SU-DHL-6 (cell line): ENCODE measurements at regions not wholly inside any gene's neighbourhood (a gene's known extent, or its start where the extent isn't known, plus 50 kb on each side); places are given as distances from the start of the nearest gene placed in this dataset.
"Not testable (repeated sequence)": the region's sequence is repeated elsewhere in the genome, so short reads cannot be mapped to it uniquely, and the experiment has no call there.

Experiments
- H2AFZ ChIP-seq: fragments of 200-600 bp; sonication (generic); 2 replicates; pipeline ENCODE4 v1.6.1; 2014; ENCODE audit warnings: low read depth, mild to moderate bottlenecking, moderate library complexity, mixed read lengths, antibody characterized with exemption, low read length; ENCODE audit not compliant: severe bottlenecking
- H3F3A ChIP-seq: fragments of 200-600 bp; shearing (Covaris generic); 2 replicates; pipeline ENCODE4 v1.6.0; 2016; ENCODE audit warnings: antibody characterized with exemption, mild to moderate bottlenecking; ENCODE audit not compliant: insufficient read depth
- H3K27ac ChIP-seq: fragments of 200-600 bp; sonication (generic); 2 replicates; pipeline ENCODE4 v1.5.1; 2016; ENCODE audit warnings: low read depth, mild to moderate bottlenecking, low read length, moderate library complexity, mixed read lengths
- H3K27me3 ChIP-seq: fragments of 200-600 bp; sonication (generic), shearing (Covaris generic); 2 replicates; pipeline ENCODE4 v1.6.0; 2014; ENCODE audit warnings: mild to moderate bottlenecking, low read length
- H3K36me3 ChIP-seq: fragments of 200-600 bp; sonication (generic); 2 replicates; pipeline ENCODE4 v1.6.1; 2014; ENCODE audit warnings: mild to moderate bottlenecking, low read length, mixed read lengths
- H3K4me2 ChIP-seq: fragments of 300-600, 200-600 bp; shearing (Covaris generic), sonication (generic); 2 replicates; pipeline ENCODE4 v1.6.0; 2014; ENCODE audit warnings: low read length, low read depth, mild to moderate bottlenecking; ENCODE audit not compliant: poor library complexity, severe bottlenecking
- H3K4me3 ChIP-seq: fragments of 200-600 bp; sonication (generic); 2 replicates; pipeline ENCODE4 v1.5.1; 2014; ENCODE audit warnings: antibody characterized with exemption, low read length, mild to moderate bottlenecking, mixed read lengths; ENCODE audit not compliant: insufficient read depth, poor library complexity, severe bottlenecking
- H3K79me2 ChIP-seq: fragments of 200-600 bp; sonication (generic); 2 replicates; pipeline ENCODE4 v1.6.1; 2014; ENCODE audit warnings: mild to moderate bottlenecking, low read length, moderate library complexity; ENCODE audit not compliant: insufficient read depth
- H3K9ac ChIP-seq: fragments of 200-600 bp; sonication (generic); 2 replicates; pipeline ENCODE4 v1.7.0; 2014; ENCODE audit warnings: mild to moderate bottlenecking, low read length
- H3K9me2 ChIP-seq: fragments of 200-600 bp; sonication (generic); replicated peaks from 2 replicates; pipeline ENCODE4 v1.6.1; 2014; ENCODE audit warnings: low read length; ENCODE audit not compliant: insufficient read depth
- H3K9me3 ChIP-seq: fragments of 200-600 bp; sonication (generic); 2 replicates; pipeline ENCODE4 v1.6.1; 2014; ENCODE audit warnings: low read length, mixed read lengths; ENCODE audit not compliant: insufficient read depth
- H4K20me1 ChIP-seq: fragments of 200-600 bp; sonication (generic); 2 replicates; pipeline ENCODE4 v1.6.1; 2014; ENCODE audit warnings: low read depth, mild to moderate bottlenecking, antibody characterized with exemption, low read length, moderate library complexity, mixed read lengths
- CTCF ChIP-seq: fragments of 200-600 bp; sonication (generic); IDR thresholded peaks from one replicate; pipeline ENCODE4 v1.5.1; 2017; ENCODE audit warnings: antibody characterized with exemption, mild to moderate bottlenecking, low read length, moderate library complexity; ENCODE audit not compliant: insufficient read depth, poor library complexity, severe bottlenecking
- EZH2phosphoT487 ChIP-seq: fragments of 200-600 bp; sonication (generic), shearing (Covaris generic); conservative IDR thresholded peaks from 2 replicates; pipeline ENCODE4 v1.6.1; 2018; ENCODE audit warnings: mild to moderate bottlenecking, antibody characterized with exemption, low read length, moderate library complexity, mixed read lengths

- not testable (repeated sequence) for H3K4me2 ChIP-seq, H3K27me3 ChIP-seq, H3F3A ChIP-seq, H3K36me3 ChIP-seq, H3K9ac ChIP-seq, H3K9me2 ChIP-seq, H3K27ac ChIP-seq, H4K20me1 ChIP-seq, H3K9me3 ChIP-seq, H3K4me3 ChIP-seq, H2AFZ ChIP-seq, H3K79me2 ChIP-seq
Observed at GRCh38 chr14:48259232-48259631, 583.8 kb upstream of the MDGA2 start.

GRCh38 chr14:48258703-48259102, 583.3 kb upstream of the MDGA2 start:
- H3K4me3 ChIP-seq, H3K4me2 ChIP-seq: not testable (repeated sequence)

GRCh38 chr14:48253020-48253419, 577.6 kb upstream of the MDGA2 start:
- H3K36me3 ChIP-seq: no peaks in the 10 kb centered on the region
- no peak overlapping the region for H3K9ac ChIP-seq
- H3K4me2 ChIP-seq: no peak overlapping the region
- no peaks in the 10 kb centered on the region for H4K20me1 ChIP-seq
- H3K27me3 ChIP-seq: no peaks in the 10 kb centered on the region
- H3K79me2 ChIP-seq: no peaks in the 10 kb centered on the region
- H3K4me3 ChIP-seq: no peak overlapping the region
- H3K9me3 ChIP-seq: no peaks in the 10 kb centered on the region
- no peaks in the 10 kb centered on the region for H3F3A ChIP-seq
- H2AFZ ChIP-seq: no peak overlapping the region
- H3K27ac ChIP-seq: no peak overlapping the region
- no peaks in the 10 kb centered on the region for H3K9me2 ChIP-seq
- no peak for TF ChIP-seq EZH2phosphoT487
- TF ChIP-seq CTCF: no peak

More at GRCh38 chr14:48258703-48259102, 583.3 kb upstream of the MDGA2 start:
- H2AFZ ChIP-seq, H3K9ac ChIP-seq, H3F3A ChIP-seq, H3K27me3 ChIP-seq, H3K36me3 ChIP-seq, H3K27ac ChIP-seq, H3K79me2 ChIP-seq, H3K9me3 ChIP-seq, H3K9me2 ChIP-seq, H4K20me1 ChIP-seq: not testable (repeated sequence)

GRCh38 chr14:48251290-48251689, 575.9 kb upstream of the MDGA2 start:
- H3F3A ChIP-seq: no peaks in the 10 kb centered on the region
- H3K36me3 ChIP-seq: no peaks in the 10 kb centered on the region
- no peak overlapping the region for H3K9ac ChIP-seq
- H4K20me1 ChIP-seq: no peaks in the 10 kb centered on the region
- H3K4me3 ChIP-seq: no peak overlapping the region
- no peaks in the 10 kb centered on the region for H3K27me3 ChIP-seq
- H3K4me2 ChIP-seq: no peak overlapping the region
- TF ChIP-seq EZH2phosphoT487 (no peak), CTCF (no peak)
- no peaks in the 10 kb centered on the region for H3K79me2 ChIP-seq
- H2AFZ ChIP-seq: no peak overlapping the region
- H3K27ac ChIP-seq: no peak overlapping the region
- H3K9me2 ChIP-seq: no peaks in the 10 kb centered on the region
- H3K9me3 ChIP-seq: no peaks in the 10 kb centered on the region
